OCI-LY7 (cell line): ENCODE measurements at regions not wholly inside any gene's neighbourhood (a gene's known extent, or its start where the extent isn't known, plus 50 kb on each side); places are given as distances from the start of the nearest gene placed in this dataset.

Experiments used
- EZH2phosphoT487 ChIP-seq: fragments of 200-600 bp; sonication (generic); IDR thresholded peaks from 2 replicates; pipeline ENCODE4 v1.6.1; 2018; ENCODE audit warnings: low read depth, borderline replicate concordance, mild to moderate bottlenecking, mixed run types, antibody characterized with exemption, low read length, moderate library complexity, mixed read lengths
- TF ChIP-seq, protein P1 (sequence below): fragments of 200-600 bp; sonication (generic); conservative IDR thresholded peaks from 2 replicates; pipeline ENCODE4 v1.5.1; 2014; ENCODE audit warnings: mild to moderate bottlenecking, antibody characterized with exemption, low read length, moderate library complexity, mixed read lengths

- TF ChIP-seq, protein P1, sequence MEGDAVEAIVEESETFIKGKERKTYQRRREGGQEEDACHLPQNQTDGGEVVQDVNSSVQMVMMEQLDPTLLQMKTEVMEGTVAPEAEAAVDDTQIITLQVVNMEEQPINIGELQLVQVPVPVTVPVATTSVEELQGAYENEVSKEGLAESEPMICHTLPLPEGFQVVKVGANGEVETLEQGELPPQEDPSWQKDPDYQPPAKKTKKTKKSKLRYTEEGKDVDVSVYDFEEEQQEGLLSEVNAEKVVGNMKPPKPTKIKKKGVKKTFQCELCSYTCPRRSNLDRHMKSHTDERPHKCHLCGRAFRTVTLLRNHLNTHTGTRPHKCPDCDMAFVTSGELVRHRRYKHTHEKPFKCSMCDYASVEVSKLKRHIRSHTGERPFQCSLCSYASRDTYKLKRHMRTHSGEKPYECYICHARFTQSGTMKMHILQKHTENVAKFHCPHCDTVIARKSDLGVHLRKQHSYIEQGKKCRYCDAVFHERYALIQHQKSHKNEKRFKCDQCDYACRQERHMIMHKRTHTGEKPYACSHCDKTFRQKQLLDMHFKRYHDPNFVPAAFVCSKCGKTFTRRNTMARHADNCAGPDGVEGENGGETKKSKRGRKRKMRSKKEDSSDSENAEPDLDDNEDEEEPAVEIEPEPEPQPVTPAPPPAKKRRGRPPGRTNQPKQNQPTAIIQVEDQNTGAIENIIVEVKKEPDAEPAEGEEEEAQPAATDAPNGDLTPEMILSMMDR = no peak
- TF ChIP-seq EZH2phosphoT487 = no peak
Observed at GRCh38 chr7:22569586-22570321, 69.8 kb upstream of the STEAP1B start.
